Activated naive CD4-positive, alpha-beta T cell (primary cell): ENCODE measurements at regions not wholly inside any gene's neighbourhood (a gene's known extent, or its start where the extent isn't known, plus 50 kb on each side); places are given as distances from the start of the nearest gene placed in this dataset.

Source experiments
- DNase-seq, 4 experiments: peaks; one replicate each; lab custom pipeline; 2025; lab: John Stamatoyannopoulos, UW

DNA sequence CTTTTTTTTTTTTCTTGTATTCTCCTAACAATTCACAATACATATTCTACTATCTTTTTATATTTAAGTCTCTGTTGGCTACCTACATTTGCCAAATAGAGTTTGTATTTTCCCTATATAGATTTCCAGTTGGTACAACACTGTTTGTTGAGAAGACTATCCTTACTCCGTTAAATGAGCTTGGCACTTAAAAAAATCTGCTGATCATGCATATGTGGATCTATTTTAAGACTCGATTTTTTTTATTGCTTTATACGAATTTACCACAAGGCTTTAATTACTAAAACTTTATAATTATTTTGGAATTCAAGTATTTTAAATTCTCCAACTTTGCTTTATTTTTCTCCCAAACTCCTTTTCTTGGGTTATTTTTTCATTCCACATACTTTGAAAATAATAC is 855.6 kb downstream of the C6orf118 start:
- DNase-seq, result no peak

DNA sequence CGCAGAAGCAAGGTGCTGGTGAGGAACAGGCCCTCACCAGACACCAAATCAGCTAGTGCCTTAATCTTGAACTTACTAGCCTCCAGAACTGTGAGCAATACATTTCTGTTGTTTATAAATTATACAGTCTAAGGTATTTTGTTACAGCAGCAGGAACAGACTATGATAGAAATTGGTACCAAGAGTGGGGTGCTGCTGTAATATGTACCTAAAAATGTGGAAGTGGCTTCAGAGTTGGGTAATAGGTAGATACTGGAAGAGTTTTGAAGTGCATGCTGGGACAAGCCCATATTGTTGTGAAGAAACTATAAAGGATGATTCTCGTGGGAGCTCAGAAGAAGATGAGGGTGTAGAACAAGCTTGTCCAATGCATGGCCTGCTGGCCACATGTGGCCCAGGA is 866.8 kb downstream of the C6orf118 start:
- DNase-seq, result no peak

- DNase-seq, result no peak
Measured at GRCh38 chr6:164439331-164439730, 870.1 kb downstream of the C6orf118 start.

DNA sequence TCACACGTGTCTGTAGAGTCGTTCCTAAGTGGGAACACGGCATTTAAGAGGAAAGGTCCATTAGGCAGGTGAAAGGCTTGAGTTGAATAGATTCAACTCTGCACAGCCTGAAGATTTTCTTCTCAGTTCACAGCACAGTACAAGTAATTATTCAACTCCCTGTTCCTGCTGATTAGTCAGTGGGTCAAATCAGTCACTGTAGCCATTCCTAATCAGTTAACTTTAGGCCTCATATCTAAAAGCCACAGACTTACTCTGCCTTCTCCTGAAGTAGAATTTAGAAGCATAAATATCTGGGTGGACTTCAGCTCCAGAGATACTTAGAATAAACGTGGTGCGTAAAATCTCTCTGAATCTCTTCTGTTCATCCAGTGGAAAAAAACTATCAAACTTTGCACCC is 872.4 kb downstream of the C6orf118 start:
- no peak for DNase-seq

GRCh38 chr6:164427728-164428402 is 881.5 kb downstream of the C6orf118 start:
- no peak for DNase-seq

- no peak for DNase-seq
Measured at GRCh38 chr6:164424489-164424888, 884.9 kb downstream of the C6orf118 start.

- no peak for DNase-seq
Measured at GRCh38 chr6:164419099-164419498, 890.3 kb downstream of the C6orf118 start.

- DNase-seq, result no peak
Measured at GRCh38 chr6:164418262-164418588, 891.2 kb downstream of the C6orf118 start.

DNA sequence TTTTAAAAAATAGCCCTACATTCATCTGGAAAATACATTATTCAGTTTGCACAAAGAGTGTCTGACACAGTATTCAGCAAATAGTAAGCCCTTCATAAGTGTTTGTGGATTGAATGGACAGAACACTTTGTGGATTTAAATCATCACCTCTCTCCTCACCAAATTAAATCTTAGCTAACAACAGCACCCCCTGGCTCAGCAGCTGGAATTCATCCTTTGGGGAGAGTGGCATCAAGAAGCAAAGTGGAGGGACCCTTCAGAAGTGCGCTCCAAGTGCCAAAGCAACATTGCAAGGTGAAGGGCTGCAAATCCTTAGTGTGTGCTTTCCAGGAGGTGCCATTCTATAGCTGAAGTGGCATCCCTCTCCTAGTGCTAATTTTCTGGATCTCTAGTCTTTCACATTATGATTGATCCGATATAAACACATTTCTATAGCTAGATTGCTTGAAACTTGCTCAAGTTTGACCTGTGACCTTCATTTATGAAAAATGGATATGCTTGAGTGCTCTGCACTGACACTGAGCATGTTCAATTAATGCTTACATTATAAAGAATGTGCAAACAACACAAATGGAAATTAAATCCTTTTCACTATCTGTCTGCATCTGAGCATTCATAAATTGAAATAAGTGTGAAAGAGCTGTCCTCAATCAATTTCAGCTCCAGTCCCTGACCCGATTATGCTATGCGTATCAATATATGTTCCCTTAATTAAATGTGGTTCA is 891.7 kb downstream of the C6orf118 start:
- DNase-seq, result no peak

GRCh38 chr6:164415832-164416563 is 893.4 kb downstream of the C6orf118 start:
- DNase-seq, result no peak

GRCh38 chr6:164414695-164415094 is 894.7 kb downstream of the C6orf118 start:
- DNase-seq, result no peak

DNA sequence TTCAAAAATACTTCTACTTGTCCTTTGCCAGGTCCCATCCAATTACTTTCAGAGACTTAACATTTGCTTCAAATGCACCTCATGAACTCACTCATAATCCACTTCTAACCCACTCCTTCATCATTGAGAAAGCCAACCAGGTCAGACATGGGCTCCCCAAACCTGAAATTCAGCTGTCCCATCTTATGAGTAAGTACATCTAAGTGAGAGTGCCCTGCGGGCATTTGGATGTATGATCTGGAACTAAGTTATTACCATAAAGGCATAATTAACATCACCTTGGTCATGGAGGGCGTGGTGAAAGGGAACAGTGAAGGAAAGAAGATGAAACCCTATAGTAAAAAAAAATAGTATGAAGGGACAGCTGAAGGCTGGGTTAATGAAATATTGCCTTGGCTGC is 896.8 kb downstream of the C6orf118 start:
- DNase-seq, result no peak

DNA sequence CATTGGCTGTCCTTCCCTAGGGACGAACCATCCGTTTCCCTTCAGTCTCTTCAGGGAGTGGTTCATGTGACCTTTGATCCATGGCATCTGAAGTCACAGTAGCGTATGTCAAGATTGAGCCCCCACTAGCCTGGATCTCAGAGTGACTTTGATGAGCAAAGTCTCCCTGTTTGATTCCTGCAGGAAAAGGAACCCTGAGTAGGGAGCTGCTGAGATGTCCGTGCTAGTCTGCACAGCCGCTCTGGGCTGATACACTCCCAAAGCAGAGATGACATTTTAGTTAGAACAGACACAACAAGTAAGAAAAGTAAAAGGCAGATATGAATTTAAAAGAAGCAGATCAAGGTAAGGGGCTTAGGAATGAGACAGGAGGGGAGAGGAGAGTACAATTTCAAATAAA is 899.4 kb downstream of the C6orf118 start:
- DNase-seq, result no peak

GRCh38 chr6:164409309-164410009 is 899.9 kb downstream of the C6orf118 start:
- DNase-seq, result no peak

DNA sequence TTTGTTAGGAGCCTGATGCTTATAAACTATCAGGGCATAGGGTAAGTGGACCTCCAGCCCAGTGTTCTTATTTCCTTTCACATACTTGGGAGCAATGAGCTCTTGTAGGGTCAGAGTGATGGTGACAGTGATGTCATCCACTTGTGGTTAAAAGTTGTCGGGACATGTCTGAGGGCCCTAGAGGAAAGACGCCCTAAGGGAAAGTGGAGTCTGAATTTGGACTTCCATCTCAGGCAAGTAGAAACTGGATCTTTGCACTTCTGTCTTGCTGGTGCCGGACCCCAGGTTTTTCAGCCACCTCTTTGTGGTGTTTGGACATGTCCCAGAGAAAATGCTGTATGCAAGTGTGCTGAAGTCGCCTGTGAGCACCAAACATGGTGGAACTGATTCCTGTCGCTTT is 900.5 kb downstream of the C6orf118 start:
- no peak for DNase-seq

- DNase-seq, result no peak
Measured at GRCh38 chr6:164404812-164405488, 904.5 kb downstream of the C6orf118 start.

DNA sequence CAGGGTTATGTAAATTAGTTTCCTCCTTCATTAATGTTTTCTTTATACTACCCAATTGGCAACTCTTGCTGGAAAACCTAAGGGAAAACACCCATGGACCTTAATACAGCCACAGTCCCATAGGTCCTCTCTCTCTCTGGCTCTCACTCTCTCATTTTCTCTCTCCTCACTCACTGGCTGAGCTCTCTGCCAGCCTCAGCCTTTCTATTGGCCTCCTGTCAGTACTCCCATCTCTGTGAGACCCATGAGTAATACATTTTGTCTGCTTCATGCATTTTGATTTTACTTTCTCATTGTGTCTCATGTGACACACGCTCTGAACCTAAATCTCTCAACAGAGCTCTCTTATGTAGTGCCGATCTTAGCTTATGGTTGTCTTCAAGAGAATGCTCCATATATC is 907.5 kb downstream of the C6orf118 start:
- DNase-seq, result no peak

- no peak for DNase-seq
Measured at GRCh38 chr6:164398647-164399046, 910.8 kb downstream of the C6orf118 start.

- no peak for DNase-seq
Measured at GRCh38 chr6:164396071-164397047, 913.0 kb downstream of the C6orf118 start.

DNA sequence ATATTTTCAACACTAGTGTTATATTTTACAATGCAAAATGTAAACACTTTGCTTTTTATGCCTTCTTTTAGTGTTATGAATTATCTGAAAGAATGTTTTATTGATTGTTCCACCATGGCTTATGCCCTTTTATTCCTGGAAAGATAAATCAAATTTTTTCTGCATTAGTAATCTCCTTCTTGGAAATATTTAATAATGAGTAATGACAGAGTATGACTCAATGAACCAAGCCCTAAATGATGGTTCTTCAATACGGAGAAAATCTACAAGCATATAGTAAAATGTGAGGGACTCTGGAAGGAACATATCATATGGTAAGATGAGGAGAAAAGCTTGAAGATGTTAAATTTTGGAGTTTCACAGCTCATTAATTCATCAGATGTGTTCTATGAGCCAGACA is 929.6 kb downstream of the C6orf118 start:
- no peak for DNase-seq

DNA sequence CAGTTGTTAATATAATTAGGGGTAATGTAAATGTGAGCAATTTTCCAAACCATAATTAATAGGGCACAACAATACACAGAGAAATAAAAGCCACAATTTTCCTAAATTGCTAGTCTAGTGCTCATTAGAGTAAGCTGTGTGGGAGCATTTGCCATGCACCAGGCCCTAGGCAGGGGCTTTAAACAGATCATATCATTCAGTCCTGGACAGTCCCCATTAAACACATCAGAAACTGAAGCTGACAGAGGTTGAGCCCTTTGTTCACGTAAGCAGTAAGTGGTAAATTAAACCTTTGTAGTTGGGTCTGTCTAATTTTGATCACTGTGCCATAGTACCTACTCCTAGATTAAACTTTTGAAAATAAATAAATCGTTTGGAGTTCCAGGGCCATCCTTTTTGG is 931.1 kb downstream of the C6orf118 start:
- no peak for DNase-seq
